ENCODE measurements at regions not wholly inside any gene's neighbourhood (a gene's known extent, or its start where the extent isn't known, plus 50 kb on each side); places are given as distances from the start of the nearest gene placed in this dataset.

GRCh38 chr12:90281154-90281868 is 572.7 kb upstream of the ATP2B1 start:
- Histone ChIP-seq H3K9me3 (ENCODE audit: control insufficient read depth, insufficient read depth, low read depth, low read length) (no peaks in the 10 kb centered on the region), H3K4me2 (ENCODE audit: extremely low read depth, insufficient read depth, low read length) (no peak overlapping the region), H3K4me1 (ENCODE audit: control insufficient read depth, extremely low read depth, insufficient read depth, low read length) (no peaks in the 10 kb centered on the region), H2AFZ (ENCODE audit: low read length) (no peak overlapping the region), H3K4me3 (replicated peaks in 1 of 4; ENCODE audit: control extremely low read depth in 1 of 4, insufficient read depth in 1 of 4, low read depth in 3 of 4, low read length in 4 of 4) (no peak overlapping the region), H4K20me1 (ENCODE audit: control insufficient read depth, extremely low read depth, insufficient read depth, low read length) (no peaks in the 10 kb centered on the region), H3K27me3 (ENCODE audit: control insufficient read depth, insufficient read depth, low read length) (no peaks in the 10 kb centered on the region), H3K27ac (ENCODE audit: insufficient read depth, low read length) (no peak overlapping the region), H3K36me3 (ENCODE audit: control insufficient read depth, insufficient read depth, low read length) (no peaks in the 10 kb centered on the region), H3K9ac (ENCODE audit: insufficient read depth, low read length) (no peak overlapping the region), H3K79me2 (ENCODE audit: control insufficient read depth, insufficient read depth, low read length) (no peaks in the 10 kb centered on the region)
- no peak for TF ChIP-seq CTCF (conservative IDR thresholded peaks at IDR 0.05 in 1 of 2, IDR thresholded peaks at IDR 0.05 in 1 of 2; ENCODE audit: low read depth in 1 of 2, low read length in 2 of 2)
- TF ChIP-seq EZH2 (IDR thresholded peaks at IDR 0.05; ENCODE audit: low read length, missing control alignments) = no peak
- no peak for DNase-seq (ENCODE audit: low read depth in 2 of 2)

- H2AFZ ChIP-seq (ENCODE audit: low read length) = no peak overlapping the region
- no peak overlapping the region for H3K4me2 ChIP-seq (ENCODE audit: extremely low read depth, insufficient read depth, low read length)
- DNase-seq (ENCODE audit: low read depth in 2 of 2) = peak in 1 of 2 donors; percentile 64
- TF ChIP-seq EZH2 (IDR thresholded peaks at IDR 0.05; ENCODE audit: low read length, missing control alignments) (no peak), CTCF (conservative IDR thresholded peaks at IDR 0.05 in 1 of 2, IDR thresholded peaks at IDR 0.05 in 1 of 2; ENCODE audit: low read depth in 1 of 2, low read length in 2 of 2) (no peak)
- H4K20me1 ChIP-seq (ENCODE audit: control insufficient read depth, extremely low read depth, insufficient read depth, low read length) = no peaks in the 10 kb centered on the region
- H3K79me2 ChIP-seq (ENCODE audit: control insufficient read depth, insufficient read depth, low read length) = no peaks in the 10 kb centered on the region
- no peaks in the 10 kb centered on the region for H3K36me3 ChIP-seq (ENCODE audit: control insufficient read depth, insufficient read depth, low read length)
- H3K4me1 ChIP-seq (ENCODE audit: control insufficient read depth, extremely low read depth, insufficient read depth, low read length) = no peaks in the 10 kb centered on the region
- no peaks in the 10 kb centered on the region for H3K27me3 ChIP-seq (ENCODE audit: control insufficient read depth, insufficient read depth, low read length)
- H3K27ac ChIP-seq (ENCODE audit: insufficient read depth, low read length) = no peak overlapping the region
- no peak overlapping the region for H3K9ac ChIP-seq (ENCODE audit: insufficient read depth, low read length)
- no peaks in the 10 kb centered on the region for H3K9me3 ChIP-seq (ENCODE audit: control insufficient read depth, insufficient read depth, low read depth, low read length)
- H3K4me3 ChIP-seq (replicated peaks in 1 of 4; ENCODE audit: control extremely low read depth in 1 of 4, insufficient read depth in 1 of 4, low read depth in 3 of 4, low read length in 4 of 4) = no peak overlapping the region
Measured at GRCh38 chr12:90280564-90281058, 572.0 kb upstream of the ATP2B1 start.

GRCh38 chr12:90280033-90280432 is 571.4 kb upstream of the ATP2B1 start:
- H3K4me1 ChIP-seq (ENCODE audit: control insufficient read depth, extremely low read depth, insufficient read depth, low read length) = no peaks in the 10 kb centered on the region
- H3K79me2 ChIP-seq (ENCODE audit: control insufficient read depth, insufficient read depth, low read length) = no peaks in the 10 kb centered on the region
- no peak overlapping the region for H3K4me3 ChIP-seq (replicated peaks in 1 of 4; ENCODE audit: control extremely low read depth in 1 of 4, insufficient read depth in 1 of 4, low read depth in 3 of 4, low read length in 4 of 4)
- H4K20me1 ChIP-seq (ENCODE audit: control insufficient read depth, extremely low read depth, insufficient read depth, low read length) = no peaks in the 10 kb centered on the region
- no peak overlapping the region for H2AFZ ChIP-seq (ENCODE audit: low read length)
- no peaks in the 10 kb centered on the region for H3K27me3 ChIP-seq (ENCODE audit: control insufficient read depth, insufficient read depth, low read length)
- DNase-seq (ENCODE audit: low read depth in 2 of 2) = peak; percentile 35 to 66
- no peak overlapping the region for H3K27ac ChIP-seq (ENCODE audit: insufficient read depth, low read length)
- no peak overlapping the region for H3K9ac ChIP-seq (ENCODE audit: insufficient read depth, low read length)
- TF ChIP-seq EZH2 (IDR thresholded peaks at IDR 0.05; ENCODE audit: low read length, missing control alignments) = no peak
- no peak for TF ChIP-seq CTCF (conservative IDR thresholded peaks at IDR 0.05 in 1 of 2, IDR thresholded peaks at IDR 0.05 in 1 of 2; ENCODE audit: low read depth in 1 of 2, low read length in 2 of 2)
- H3K36me3 ChIP-seq (ENCODE audit: control insufficient read depth, insufficient read depth, low read length) = no peaks in the 10 kb centered on the region
- no peaks in the 10 kb centered on the region for H3K9me3 ChIP-seq (ENCODE audit: control insufficient read depth, insufficient read depth, low read depth, low read length)
- no peak overlapping the region for H3K4me2 ChIP-seq (ENCODE audit: extremely low read depth, insufficient read depth, low read length)
